ENCODE measurements at regions not wholly inside any gene's neighbourhood (a gene's known extent, or its start where the extent isn't known, plus 50 kb on each side); places are given as distances from the start of the nearest gene placed in this dataset.

- no peak for TF ChIP-seq CTCF (conservative IDR thresholded peaks at IDR 0.05; ENCODE audit: low read depth, low read length)
- H3K9ac ChIP-seq: no peak overlapping the region
- no peaks in the 10 kb centered on the region for H4K20me1 ChIP-seq (ENCODE audit: insufficient read depth)
- H3K27me3 ChIP-seq (ENCODE audit: insufficient read depth, low read depth): no peaks in the 10 kb centered on the region
- no peak overlapping the region for H3K4me2 ChIP-seq
- H3K36me3 ChIP-seq (ENCODE audit: insufficient read depth): no peaks in the 10 kb centered on the region
- H3K4me3 ChIP-seq (IDR thresholded peaks at IDR 0.05; ENCODE audit: insufficient read depth, low read depth, low read length): no peak overlapping the region
- H2AFZ ChIP-seq (ENCODE audit: low read depth): no peak overlapping the region
- H3K4me1 ChIP-seq (ENCODE audit: low read depth, poor library complexity, severe bottlenecking): no peaks in the 10 kb centered on the region
- no peaks in the 10 kb centered on the region for H3K79me2 ChIP-seq (ENCODE audit: insufficient read depth, low read depth)
- H3K27ac ChIP-seq: no peak overlapping the region
These were observed 149.5 kb upstream of the VWC2 start for GRCh38 chr7:49623943-49624342.

- no peaks in the 10 kb centered on the region for H3K27me3 ChIP-seq (ENCODE audit: insufficient read depth, low read depth)
- no peak overlapping the region for H2AFZ ChIP-seq (ENCODE audit: low read depth)
- TF ChIP-seq CTCF (conservative IDR thresholded peaks at IDR 0.05; ENCODE audit: low read depth, low read length): no peak
- no peak overlapping the region for H3K4me3 ChIP-seq (IDR thresholded peaks at IDR 0.05; ENCODE audit: insufficient read depth, low read depth, low read length)
- H3K4me2 ChIP-seq: no peak overlapping the region
- no peak overlapping the region for H3K9ac ChIP-seq
- H3K36me3 ChIP-seq (ENCODE audit: insufficient read depth): no peaks in the 10 kb centered on the region
- no peak overlapping the region for H3K27ac ChIP-seq
- H3K79me2 ChIP-seq (ENCODE audit: insufficient read depth, low read depth): no peaks in the 10 kb centered on the region
- H3K4me1 ChIP-seq (ENCODE audit: low read depth, poor library complexity, severe bottlenecking): no peaks in the 10 kb centered on the region
- H4K20me1 ChIP-seq (ENCODE audit: insufficient read depth): no peaks in the 10 kb centered on the region
These were observed 148.8 kb upstream of the VWC2 start for GRCh38 chr7:49624611-49625010.

- Histone ChIP-seq H3K9ac (no peak overlapping the region), H4K20me1 (ENCODE audit: insufficient read depth) (no peaks in the 10 kb centered on the region), H3K4me3 (IDR thresholded peaks at IDR 0.05; ENCODE audit: insufficient read depth, low read depth, low read length) (no peak overlapping the region), H2AFZ (ENCODE audit: low read depth) (no peak overlapping the region), H3K4me1 (ENCODE audit: low read depth, poor library complexity, severe bottlenecking) (peaks cover under 1% of the 10 kb centered on the region), H3K79me2 (ENCODE audit: insufficient read depth, low read depth) (no peaks in the 10 kb centered on the region), H3K36me3 (ENCODE audit: insufficient read depth) (no peaks in the 10 kb centered on the region), H3K27me3 (ENCODE audit: insufficient read depth, low read depth) (no peaks in the 10 kb centered on the region), H3K4me2 (no peak overlapping the region), H3K27ac (no peak overlapping the region)
- TF ChIP-seq CTCF (conservative IDR thresholded peaks at IDR 0.05; ENCODE audit: low read depth, low read length): no peak
These were observed 142.9 kb upstream of the VWC2 start for GRCh38 chr7:49630513-49630912.

GRCh38 chr7:49631071-49631815 is 142.2 kb upstream of the VWC2 start:
- Histone ChIP-seq H3K27ac (no peak overlapping the region), H4K20me1 (ENCODE audit: insufficient read depth) (no peaks in the 10 kb centered on the region), H3K4me2 (no peak overlapping the region), H2AFZ (ENCODE audit: low read depth) (no peak overlapping the region), H3K79me2 (ENCODE audit: insufficient read depth, low read depth) (no peaks in the 10 kb centered on the region), H3K4me1 (ENCODE audit: low read depth, poor library complexity, severe bottlenecking) (peaks cover 8% of the 10 kb centered on the region), H3K4me3 (IDR thresholded peaks at IDR 0.05; ENCODE audit: insufficient read depth, low read depth, low read length) (no peak overlapping the region), H3K27me3 (ENCODE audit: insufficient read depth, low read depth) (no peaks in the 10 kb centered on the region), H3K36me3 (ENCODE audit: insufficient read depth) (no peaks in the 10 kb centered on the region), H3K9ac (no peak overlapping the region)
- no peak for TF ChIP-seq CTCF (conservative IDR thresholded peaks at IDR 0.05; ENCODE audit: low read depth, low read length)

All from KMS-11 (cell line).